ENCODE measurements at regions not wholly inside any gene's neighbourhood (a gene's known extent, or its start where the extent isn't known, plus 50 kb on each side); places are given as distances from the start of the nearest gene placed in this dataset.

DNA sequence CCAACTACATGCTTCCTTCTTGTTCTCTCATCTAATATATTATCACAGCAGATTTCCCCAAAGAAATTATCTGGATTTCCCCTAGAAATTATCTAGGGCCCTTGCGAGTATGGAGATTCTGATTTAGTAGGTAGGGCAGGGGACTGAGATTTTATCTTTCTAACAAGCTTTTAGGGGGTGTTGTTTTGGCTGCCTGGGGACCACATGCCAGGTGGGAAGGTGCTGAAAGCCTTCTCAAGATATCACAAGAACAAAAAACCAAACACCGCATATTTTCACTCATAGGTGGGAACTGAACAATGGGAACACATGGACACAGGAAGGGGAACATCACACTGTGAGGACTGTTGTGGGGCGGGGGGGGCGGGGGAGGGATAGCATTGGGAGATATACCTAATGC, 146.5 kb upstream of the CDH10 start:
- no peak for DNase-seq

DNA sequence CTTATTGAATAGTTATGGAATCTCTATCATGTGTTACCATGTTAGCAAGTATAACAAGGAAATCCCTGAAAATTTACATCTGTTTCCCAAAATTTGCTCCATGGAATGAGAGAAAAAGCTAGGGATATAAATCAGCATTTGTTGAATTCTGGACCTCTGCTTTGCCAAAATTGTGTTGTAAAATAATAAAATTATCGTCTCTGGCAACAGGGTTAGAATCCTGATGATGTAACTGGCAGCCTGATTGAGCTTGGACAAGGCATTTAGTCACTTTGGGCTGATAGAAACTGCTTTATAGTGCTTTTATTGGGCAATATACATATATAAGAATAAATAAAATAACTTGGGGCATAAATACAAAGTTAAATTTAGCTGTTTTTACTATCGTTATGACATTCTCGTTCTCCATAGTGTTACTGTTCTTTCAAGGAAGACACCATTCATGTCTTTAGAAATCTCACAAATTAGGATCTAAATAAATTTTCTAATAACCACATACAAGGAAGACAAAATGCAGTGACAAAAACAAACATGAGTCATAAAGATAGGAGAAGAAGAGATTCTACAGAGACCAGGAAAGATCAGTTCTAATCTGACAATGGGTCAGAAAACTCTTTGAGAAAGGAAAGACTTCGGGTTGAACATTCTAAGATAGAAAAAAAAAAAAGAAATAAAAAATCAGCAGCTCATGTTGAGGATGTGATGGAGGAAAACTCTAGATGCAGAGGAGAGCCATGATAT, 145.0 kb upstream of the CDH10 start:
- no peak for DNase-seq

DNA sequence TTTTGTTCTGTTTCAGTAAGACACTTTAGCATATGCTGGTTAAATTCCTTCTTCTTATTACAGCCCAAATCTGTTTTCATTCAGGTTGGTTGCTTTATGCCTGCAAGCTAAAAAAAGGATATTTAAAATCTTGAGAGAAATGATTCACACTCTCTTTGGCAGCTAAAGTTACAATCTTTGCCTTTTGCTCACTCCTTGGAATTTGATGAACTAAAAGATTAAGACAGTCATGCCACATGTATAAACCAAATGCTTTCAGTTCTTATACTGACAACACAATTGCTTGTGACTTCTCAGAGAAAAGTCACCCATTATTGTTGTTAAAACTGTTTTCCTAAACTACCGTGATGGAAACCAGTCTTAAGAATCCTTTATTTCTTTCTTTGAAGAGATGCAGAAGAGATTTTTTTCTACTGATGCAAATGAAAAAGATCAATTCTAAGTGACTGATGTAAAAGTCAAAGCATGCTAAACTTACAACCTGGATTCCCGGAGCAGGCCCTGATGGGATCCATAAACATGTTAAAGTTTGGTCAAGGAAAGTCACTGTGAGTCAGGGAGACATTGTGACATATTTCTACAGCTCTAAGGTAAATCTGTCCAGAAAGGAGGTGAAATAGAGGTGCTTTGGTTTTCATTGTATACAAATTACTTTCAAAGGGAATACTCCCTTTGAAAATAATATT, 144.2 kb upstream of the CDH10 start:
- DNase-seq, result no peak

DNA sequence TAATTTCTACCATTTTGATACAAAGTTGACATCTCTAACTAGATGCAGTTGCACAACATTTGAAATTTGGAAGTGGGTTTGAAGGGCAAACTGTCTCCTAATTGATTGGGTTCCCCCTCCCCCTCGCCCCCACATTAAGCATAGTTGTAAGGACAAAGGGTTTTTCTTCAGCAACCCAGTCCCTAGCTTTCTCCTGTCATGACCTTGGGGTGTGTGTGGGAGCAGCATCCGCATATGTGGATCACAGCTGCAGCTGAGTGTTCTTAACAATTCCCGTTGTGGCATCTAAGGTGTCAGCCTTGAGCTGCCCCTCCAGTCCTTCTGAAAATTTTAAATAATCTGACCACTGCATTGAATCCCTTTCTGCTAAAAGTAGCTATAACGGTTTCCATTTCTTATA, 141.3 kb upstream of the CDH10 start:
- no peak for DNase-seq

DNA sequence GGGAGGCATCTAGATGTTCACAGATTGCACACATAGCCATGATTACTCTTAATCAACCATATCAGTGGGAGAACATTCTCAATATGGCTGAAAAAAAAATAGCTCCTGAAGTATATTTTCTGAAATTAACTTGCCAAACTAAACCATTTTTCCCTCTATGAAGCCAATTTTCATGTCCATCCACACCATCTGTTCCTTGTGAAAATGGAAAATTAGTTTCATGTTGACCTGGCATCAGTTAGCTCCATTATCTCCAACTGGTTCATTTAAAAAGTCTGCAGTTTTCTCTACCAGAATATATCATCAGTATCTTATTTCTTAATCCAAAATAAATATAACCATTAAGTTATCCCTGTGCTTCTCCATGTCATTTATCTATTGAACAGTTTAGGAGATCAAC, 138.8 kb upstream of the CDH10 start:
- no peak for DNase-seq

DNA sequence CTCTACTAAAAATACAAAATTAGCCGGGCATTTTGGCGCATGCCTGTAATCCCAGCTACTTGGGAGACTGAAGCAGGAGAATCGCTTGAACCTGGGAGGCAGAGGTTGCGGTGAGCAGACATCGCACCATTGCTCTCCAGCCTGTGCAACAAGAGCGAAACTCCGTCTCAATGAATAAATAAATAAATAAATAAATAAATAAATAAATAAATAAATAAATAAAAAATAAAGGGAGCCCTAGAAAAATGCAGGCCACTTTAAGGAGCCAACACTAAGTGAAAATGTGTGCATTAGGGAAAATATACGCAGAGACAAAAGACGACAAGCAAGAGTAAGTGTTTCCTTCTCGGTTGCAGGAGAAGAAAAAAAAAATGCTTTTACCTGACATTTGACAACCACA, 132.6 kb upstream of the CDH10 start:
- no peak for DNase-seq

DNA sequence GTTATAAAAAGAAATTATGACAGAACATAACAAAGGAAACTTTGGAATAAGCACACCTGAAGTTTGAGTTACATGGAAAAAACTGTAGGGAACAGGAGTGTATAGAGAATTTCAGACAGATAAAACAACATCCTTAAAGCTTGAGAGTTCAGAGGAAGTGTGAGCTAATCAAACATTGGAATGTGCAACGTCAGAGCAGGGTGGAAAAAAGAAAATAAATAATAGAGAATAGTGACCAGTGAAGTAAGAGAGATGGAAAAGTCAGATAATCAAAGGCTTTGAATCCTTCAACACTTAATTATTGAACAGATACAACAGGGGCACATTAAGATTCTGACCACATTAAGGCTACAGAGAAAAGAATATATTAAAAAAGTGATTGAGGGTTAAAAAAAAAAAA, 128.5 kb upstream of the CDH10 start:
- DNase-seq, result no peak

DNA sequence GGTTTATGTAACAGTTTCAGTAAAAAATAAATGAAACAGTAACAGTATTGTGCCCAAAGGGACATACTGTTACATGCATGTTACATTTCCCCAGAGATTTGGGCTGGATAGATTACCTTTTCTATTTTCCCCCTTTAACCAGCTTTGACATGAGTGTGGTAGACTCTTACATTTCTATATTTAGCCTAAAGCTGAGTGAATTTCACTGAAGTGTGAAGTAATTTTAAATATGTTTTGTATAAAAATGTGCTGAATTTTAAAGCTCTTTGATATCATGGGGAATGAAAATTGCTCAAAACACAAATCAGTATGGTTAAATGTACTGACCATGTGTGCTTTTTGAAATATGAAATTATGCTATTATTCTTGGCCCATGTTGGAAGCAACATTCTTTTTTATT, 122.3 kb upstream of the CDH10 start:
- no peak for DNase-seq

DNA sequence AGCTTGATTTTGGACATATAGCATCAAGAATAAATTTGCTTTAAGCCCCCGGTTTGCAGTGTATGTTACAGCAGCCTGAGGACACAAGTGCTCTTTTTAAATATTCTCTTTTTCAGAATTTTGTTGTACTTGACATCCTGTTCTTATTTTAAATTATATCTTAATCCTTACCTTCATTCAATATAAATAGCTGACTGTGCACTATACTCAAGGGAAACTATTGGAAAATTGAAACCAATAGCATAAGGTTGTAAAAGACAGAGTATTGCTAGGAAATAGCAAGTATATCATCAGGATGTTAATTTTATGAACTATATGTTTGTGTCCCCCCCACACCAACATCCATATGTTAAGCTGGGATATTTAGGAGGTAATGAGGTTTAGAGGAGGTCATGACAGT, 120.4 kb upstream of the CDH10 start:
- no peak for DNase-seq

DNA sequence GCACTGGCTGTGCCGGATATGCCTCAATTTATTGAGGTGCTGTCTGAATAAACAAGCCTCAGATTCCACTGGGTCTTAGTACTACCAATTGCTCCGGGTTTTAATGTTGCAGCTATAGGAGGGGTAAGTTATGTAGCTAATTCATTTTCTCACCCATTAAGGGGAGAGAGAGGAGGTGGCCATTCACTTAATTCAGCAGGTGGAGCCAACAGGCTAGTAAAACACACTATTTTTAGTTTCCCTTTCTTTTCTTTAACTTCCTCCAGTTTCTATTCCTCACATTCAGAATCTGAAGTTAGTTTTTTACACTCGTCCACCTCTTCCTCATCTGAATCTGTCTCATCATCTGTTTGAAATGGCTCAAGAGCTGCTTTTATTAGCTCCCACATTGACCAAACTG, 105.6 kb upstream of the CDH10 start:
- DNase-seq, result no peak

DNA sequence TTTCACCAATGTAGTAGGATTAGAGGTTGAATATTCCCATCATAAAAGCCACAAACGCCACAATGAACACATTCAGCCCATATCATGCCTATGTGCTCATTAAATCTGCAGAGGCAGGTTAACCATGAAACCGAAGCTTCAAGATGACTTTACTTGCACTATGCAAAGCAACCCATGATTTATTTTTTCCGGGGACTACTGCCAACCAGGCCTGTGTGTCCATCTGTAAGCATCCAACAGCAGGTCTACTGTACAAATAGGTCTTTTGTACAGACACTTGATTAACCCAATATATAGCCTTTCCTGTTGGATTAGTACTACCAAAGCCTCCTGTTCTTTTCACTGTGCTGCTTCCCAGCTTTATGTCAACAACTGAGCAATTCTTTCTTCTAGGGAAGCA, 104.9 kb upstream of the CDH10 start:
- DNase-seq, result no peak

DNA sequence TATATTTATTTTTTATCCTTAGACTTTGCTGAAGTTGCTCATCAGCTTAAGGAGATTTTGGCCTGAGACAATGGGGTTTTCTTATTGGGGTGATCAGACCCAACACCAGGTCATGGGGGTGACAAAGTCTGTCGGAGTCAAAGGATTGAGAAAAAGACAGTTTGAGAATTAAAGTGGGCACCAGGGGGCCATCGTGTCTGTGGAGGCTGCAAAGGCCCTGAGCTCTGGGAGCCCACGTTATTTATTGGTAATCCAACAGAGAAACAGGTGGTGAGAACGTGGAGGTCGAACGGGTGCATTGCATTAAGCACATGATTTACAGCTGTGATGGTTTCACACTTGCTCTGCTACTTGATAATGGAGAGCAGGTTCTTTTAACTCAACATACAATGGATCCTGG, 102.5 kb upstream of the CDH10 start:
- DNase-seq, result no peak

DNA sequence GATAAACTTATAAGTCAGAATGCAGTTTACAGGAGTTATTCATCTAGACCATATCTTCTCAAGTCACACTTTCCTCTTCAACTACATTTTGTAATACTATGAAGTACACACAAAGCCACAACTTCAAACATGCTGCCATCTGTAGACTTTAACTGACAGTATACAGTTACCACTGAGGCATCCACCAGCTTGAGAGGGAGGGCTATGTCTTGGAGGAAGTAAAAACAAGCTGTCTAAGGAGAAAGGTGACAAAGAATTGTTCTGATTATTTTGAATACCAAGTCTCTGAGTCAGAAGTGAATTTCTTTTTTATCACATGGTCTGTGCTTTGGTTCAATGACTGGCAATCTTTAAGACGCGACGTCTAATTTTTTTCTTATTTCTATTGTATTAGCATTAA, 97.6 kb upstream of the CDH10 start:
- no peak for DNase-seq

DNA sequence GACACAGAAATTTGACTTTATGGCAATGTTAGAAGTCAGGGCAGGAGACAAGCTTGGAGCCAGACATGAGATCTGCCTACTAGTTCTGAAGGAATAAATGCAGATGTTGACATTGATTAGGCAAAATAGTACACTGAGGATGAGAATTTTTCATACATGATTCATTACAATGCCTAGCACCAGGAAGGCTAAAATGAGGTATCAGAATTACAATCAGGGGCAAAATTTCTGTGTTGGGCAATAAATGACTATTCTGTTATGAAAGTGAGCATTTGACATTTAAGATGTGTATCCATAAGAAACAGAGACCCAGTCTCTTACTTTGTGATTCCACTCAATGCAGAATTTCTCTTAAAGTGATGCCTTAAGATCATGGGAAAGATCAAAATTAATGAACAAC, 92.4 kb upstream of the CDH10 start:
- no peak for DNase-seq

DNA sequence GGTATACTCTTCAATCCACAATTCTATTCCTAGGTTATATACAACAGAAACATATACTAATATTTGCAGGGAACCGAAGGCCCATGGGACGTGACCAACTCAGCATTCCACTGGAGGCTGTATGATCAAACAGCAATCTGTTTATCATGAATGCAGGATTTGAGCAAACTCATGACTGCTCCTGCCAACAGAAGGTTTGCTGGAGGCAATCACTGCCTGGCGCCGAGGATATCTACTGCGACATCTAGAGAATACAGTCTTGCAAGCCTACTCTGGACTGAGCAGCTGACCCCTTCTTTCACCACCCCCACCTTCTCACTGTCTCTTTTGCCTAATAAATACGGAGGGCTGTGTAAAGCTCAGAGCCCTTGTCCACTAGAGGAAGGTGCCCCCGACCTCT, 90.5 kb upstream of the CDH10 start:
- DNase-seq, result no peak

DNA sequence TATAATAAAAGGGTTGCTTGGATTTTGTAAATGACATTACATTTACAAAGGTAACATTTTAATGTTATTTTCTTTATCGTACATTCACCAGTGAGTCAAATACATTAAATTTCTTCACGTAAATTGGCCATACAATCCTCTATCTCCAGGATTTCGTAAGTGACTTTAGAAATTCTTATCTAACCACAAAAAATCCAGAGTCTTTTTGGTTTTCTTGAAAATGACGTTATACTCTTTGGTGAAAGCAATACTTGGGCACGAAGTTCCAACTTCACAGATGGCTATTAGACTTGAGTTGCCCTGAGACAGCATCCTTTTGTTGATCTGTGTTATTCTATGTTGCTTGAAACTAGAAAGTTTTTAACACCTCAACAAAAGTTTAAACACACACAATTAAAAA, 87.4 kb upstream of the CDH10 start:
- DNase-seq, result no peak

DNA sequence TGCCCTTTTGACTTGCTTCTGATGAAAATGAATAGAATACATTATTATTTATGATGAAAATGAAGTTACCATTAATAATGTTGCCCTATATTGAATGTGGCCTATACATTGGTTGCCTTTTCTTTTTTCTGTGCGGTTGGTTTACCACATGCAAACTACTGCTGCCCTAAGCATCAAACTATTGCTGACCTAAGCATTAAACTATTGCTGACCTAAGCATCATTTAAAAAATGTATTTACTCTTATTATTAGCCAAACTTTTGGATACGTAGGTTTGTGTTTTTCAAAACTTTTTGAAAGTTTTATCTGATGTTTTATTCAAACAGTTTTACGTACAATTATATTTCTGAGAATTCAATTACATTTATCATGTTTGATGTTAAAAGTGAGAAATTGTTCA, 76.0 kb upstream of the CDH10 start:
- no peak for DNase-seq

DNA sequence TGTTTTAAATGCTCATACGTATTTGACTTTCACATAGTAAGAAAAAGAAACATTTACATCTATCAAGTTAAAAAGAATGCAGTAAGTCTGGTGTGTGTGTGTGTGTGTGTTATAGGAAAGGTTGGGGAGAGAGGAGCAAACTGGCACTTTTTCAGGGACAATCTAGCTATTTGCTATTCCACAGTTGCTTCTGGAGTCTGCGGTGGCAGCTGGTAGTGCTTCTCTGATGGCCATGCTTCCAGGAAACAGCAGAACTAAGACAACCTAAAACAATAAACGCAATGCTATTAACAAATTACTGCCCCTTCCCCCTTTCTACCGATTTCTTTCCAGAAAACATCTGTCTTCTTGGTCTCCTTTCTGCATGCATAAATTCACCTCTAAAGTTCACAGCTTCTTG, 70.0 kb upstream of the CDH10 start:
- no peak for DNase-seq

DNA sequence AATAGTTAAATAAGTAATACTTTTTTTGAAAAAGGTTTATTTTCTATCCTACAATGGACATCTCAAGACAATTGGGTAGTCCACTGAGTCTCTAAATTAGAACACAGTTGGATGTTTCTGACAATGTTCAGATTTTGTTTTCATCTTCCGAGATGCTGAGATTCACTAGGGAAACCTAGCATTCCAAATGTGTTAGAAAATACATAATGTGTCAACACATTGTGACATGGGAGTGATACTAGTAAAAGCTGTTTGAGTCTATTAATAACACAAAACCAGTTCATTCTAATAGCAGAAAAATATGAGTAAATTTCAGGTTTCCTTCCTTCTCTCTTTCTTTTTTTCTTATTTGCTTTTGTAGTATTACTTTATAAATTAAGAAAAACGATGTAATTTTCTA, 68.2 kb upstream of the CDH10 start:
- DNase-seq, result no peak

DNA sequence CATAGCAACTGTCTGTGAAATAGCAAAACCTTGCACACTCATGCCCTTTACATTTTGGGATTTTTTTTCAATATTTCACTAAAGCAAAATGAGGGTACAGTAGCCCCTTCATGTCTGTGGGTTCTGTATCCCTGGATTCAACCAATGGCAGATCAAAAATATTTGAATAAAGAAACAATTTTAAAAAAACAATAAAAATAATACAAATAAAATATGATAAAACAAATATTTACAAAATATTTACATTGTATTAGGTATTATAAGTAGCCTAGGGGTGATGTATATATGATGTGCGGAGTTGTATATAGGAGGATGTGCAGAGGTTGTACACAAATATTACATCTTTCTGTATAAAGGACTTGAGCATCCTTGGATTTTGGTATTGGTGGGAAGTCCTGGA, 67.3 kb upstream of the CDH10 start:
- DNase-seq, result no peak

DNA sequence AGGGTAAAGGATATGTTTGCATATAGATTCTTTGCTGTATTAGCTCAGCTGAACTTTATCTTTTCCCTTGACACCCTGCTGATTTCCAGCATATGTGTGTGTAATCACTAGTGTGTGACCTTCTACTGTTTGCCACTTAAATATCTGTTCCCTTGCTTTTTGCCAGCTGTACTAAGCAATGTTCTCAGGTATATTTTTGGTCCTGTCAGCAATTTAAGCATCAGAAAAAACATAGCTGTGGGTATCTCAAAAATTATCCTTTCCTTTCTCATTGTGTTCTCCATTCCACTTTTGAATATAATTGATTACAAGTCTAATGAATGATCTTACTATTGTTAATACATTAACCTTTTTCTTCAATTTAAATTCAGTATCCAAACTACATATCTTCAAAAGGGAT, 59.2 kb upstream of the CDH10 start:
- no peak for DNase-seq
